Ovary (tissue), 7 donors: ENCODE measurements at regions not wholly inside any gene's neighbourhood (a gene's known extent, or its start where the extent isn't known, plus 50 kb on each side); places are given as distances from the start of the nearest gene placed in this dataset.

ENCODE experiments used
- DNase-seq, 5 donors: peaks; one replicate each; pipeline ENCODE4 v3.0.0-alpha.2; 2019 to 2020
- H3K27ac ChIP-seq, 2 donors: fragments of 200-600 bp; one replicate each; pipeline versions ENCODE4 v1.5.1 to v1.8.0; 2019 to 2022
- H3K27me3 ChIP-seq: fragments of 200-600 bp; one replicate; pipeline ENCODE4 v1.8.0; 2022
- H3K36me3 ChIP-seq: fragments of 200-600 bp; sonication (generic); one replicate; pipeline ENCODE4 v1.5.1; 2019
- H3K4me1 ChIP-seq: one replicate; pipeline ENCODE4 v1.8.1; 2013; ENCODE audit warnings: mild to moderate bottlenecking, moderate library complexity; ENCODE audit not compliant: insufficient read depth
- H3K4me3 ChIP-seq: fragments of 200-600 bp; sonication (generic); one replicate; pipeline ENCODE4 v1.5.1; 2017
- H3K9me3 ChIP-seq, 2 donors: fragments of 200-600 bp in 1 of 2; sonication (generic) in 1 of 2; one replicate each; pipeline versions ENCODE4 v1.5.1 to v1.8.1; 2013 to 2019; ENCODE audit warnings: mild to moderate bottlenecking in 1 of 2, moderate library complexity in 1 of 2
- EP300 ChIP-seq: sonication (generic); formaldehyde crosslinking; IDR thresholded peaks from one replicate; pipeline ENCODE4 v1.6.1; 2017; ENCODE audit warnings: antibody characterized with exemption
- POLR2A ChIP-seq: fragments of 450-650 bp; IDR thresholded peaks from one replicate; pipeline ENCODE4 v1.6.1; 2017; ENCODE audit warnings: antibody characterized with exemption, mild to moderate bottlenecking, moderate library complexity
- WGBS, 3 donors: extraction: QIAGEN DNeasy Blood & Tissue Kit in 1 of 3; methylation state at CpG; one replicate each; pipeline versions ENCODE4 v1.1.5 to v1.1.7; 2013 to 2017; 5-methylcytosine and 5-hydroxymethylcytosine counted together
- intact Hi-C, 4 donors: fragments of 100-400 bp; cut with DNase I; formaldehyde crosslinking; loops; one replicate each; pipeline versions ENCODE4 v1.11.0 to v1.15.1; 2022 to 2023
- TF ChIP-seq, protein P1 (sequence below), 3 donors: fragments of 450-650 bp in 2 of 3; fragments of 200-600 bp in 1 of 3; IDR thresholded peaks; one replicate each; pipeline versions ENCODE4 v1.5.1 to v1.8.0; 2016 to 2022; ENCODE audit warnings: antibody characterized with exemption in 3 of 3, mild to moderate bottlenecking in 1 of 3
- donor health status: DM: no; HTN: no; CAD: no; lungs with moderate emphysema.
- donor health status: DM: no; HTN: no; CAD: no.
- donor health status: Bipolar disorder and iron deficiency.
- donor health status: DM: no; HTN: no; CAD: no.
- donor health status: DM: yes; HTN: yes; CAD: no.

GRCh38 chr4:140213116-140213515 lies 59.1 kb upstream of the MAML3 start:
- TF ChIP-seq EP300 (no peak), POLR2A (no peak)
- TF ChIP-seq, protein P1, sequence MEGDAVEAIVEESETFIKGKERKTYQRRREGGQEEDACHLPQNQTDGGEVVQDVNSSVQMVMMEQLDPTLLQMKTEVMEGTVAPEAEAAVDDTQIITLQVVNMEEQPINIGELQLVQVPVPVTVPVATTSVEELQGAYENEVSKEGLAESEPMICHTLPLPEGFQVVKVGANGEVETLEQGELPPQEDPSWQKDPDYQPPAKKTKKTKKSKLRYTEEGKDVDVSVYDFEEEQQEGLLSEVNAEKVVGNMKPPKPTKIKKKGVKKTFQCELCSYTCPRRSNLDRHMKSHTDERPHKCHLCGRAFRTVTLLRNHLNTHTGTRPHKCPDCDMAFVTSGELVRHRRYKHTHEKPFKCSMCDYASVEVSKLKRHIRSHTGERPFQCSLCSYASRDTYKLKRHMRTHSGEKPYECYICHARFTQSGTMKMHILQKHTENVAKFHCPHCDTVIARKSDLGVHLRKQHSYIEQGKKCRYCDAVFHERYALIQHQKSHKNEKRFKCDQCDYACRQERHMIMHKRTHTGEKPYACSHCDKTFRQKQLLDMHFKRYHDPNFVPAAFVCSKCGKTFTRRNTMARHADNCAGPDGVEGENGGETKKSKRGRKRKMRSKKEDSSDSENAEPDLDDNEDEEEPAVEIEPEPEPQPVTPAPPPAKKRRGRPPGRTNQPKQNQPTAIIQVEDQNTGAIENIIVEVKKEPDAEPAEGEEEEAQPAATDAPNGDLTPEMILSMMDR (IDR thresholded peaks at IDR 0.05), result no peak
- H3K4me3 ChIP-seq, result no peak overlapping the region
- no peaks in the 10 kb centered on the region for H3K4me1 ChIP-seq
- no peak overlapping the region for H3K27ac ChIP-seq
- WGBS, 3 donors, result 71 to 78% (median 72%) methylated on average over 3 of the region's 3 CpGs
- H3K9me3 ChIP-seq, result no peaks in the 10 kb centered on the region
- H3K27me3 ChIP-seq, result no peaks in the 10 kb centered on the region
- H3K36me3 ChIP-seq, result no peaks in the 10 kb centered on the region
- intact Hi-C loops, result no loop called here
- DNase-seq, result no peak

- no peak for DNase-seq
- H3K27ac ChIP-seq, result no peak overlapping the region
- H3K9me3 ChIP-seq, result no peaks in the 10 kb centered on the region
- H3K36me3 ChIP-seq, result no peaks in the 10 kb centered on the region
- no peaks in the 10 kb centered on the region for H3K27me3 ChIP-seq
- intact Hi-C loops, result no loop called here
- 75 to 81% (median 78%) methylated on average over 4 of the region's 4 CpGs for WGBS, 3 donors
- no peak overlapping the region for H3K4me3 ChIP-seq
- no peaks in the 10 kb centered on the region for H3K4me1 ChIP-seq
- TF ChIP-seq EP300 (no peak), POLR2A (no peak)
- TF ChIP-seq, protein P1 (IDR thresholded peaks at IDR 0.05), result no peak
Measured at GRCh38 chr4:140212646-140213045, 58.7 kb upstream of the MAML3 start.

DNA sequence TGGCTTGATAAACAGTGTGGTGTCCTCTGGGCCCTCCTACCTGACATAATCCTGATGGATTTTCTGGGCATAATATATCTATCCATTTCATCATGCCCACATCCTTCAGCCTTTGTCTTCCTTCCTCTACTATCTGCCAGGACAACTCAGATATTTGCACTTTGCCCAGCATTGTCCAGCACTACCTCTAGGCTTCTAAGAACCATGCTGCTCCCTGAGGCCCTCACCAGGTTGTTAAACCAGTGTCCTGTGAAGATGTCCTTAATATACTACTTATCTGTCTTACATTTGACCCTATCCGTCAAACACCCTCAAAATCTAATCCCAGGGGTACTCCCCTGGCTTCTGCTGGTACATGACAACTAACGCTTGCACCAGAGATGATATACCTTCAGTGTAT lies 58.2 kb upstream of the MAML3 start:
- no peaks in the 10 kb centered on the region for H3K4me1 ChIP-seq
- H3K4me3 ChIP-seq, result no peak overlapping the region
- no peaks in the 10 kb centered on the region for H3K36me3 ChIP-seq
- intact Hi-C loops, result no loop called here
- no peaks in the 10 kb centered on the region for H3K9me3 ChIP-seq
- H3K27me3 ChIP-seq, result no peaks in the 10 kb centered on the region
- TF ChIP-seq EP300 (no peak), POLR2A (no peak)
- TF ChIP-seq, protein P1 (IDR thresholded peaks at IDR 0.05), result no peak
- DNase-seq, result no peak
- WGBS, 3 donors, result 94 to 96% (median 95%) methylated on average over 2 of the region's 2 CpGs
- H3K27ac ChIP-seq, result no peak overlapping the region

GRCh38 chr4:140211693-140212092 lies 57.7 kb upstream of the MAML3 start:
- intact Hi-C loops, result no loop called here
- H3K27me3 ChIP-seq, result no peaks in the 10 kb centered on the region

More at GRCh38 chr4:140211693-140212092, 57.7 kb upstream of the MAML3 start:
- WGBS, 3 donors, result 49 to 76% (median 74%) methylated on average over 2 of the region's 2 CpGs
- Histone ChIP-seq H3K36me3 (no peaks in the 10 kb centered on the region), H3K9me3 (no peaks in the 10 kb centered on the region), H3K4me1 (no peaks in the 10 kb centered on the region), H3K4me3 (no peak overlapping the region), H3K27ac (no peak overlapping the region)
- TF ChIP-seq POLR2A, result no peak
- no peak for TF ChIP-seq EP300
- TF ChIP-seq, protein P1 (IDR thresholded peaks at IDR 0.05), result no peak
- DNase-seq, result no peak
